HL-60 (cell line): ENCODE measurements at regions not wholly inside any gene's neighbourhood (a gene's known extent, or its start where the extent isn't known, plus 50 kb on each side); places are given as distances from the start of the nearest gene placed in this dataset.
"Not testable (repeated sequence)": the region's sequence is repeated elsewhere in the genome, so short reads cannot be mapped to it uniquely, and the experiment has no call there.

Experiments
- DNase-seq, 2 experiments: peaks; one replicate each; pipeline ENCODE4 v3.0.0-alpha.2; 2010 to 2020; ENCODE audit warnings: low read depth in 1 of 2, low spot score in 1 of 2
- H3K27ac ChIP-seq: fragments of 250-450 bp; sonication (Bioruptor Pico); replicated peaks from 2 replicates; pipeline ENCODE4 v1.5.1; 2020; ENCODE audit warnings: mild to moderate bottlenecking, moderate library complexity
- H3K27me3 ChIP-seq: fragments of 250-450 bp; sonication (Bioruptor Pico); 2 replicates; pipeline ENCODE4 v1.5.1; 2021; ENCODE audit warnings: mild to moderate bottlenecking, moderate library complexity; ENCODE audit not compliant: insufficient read depth, poor library complexity, severe bottlenecking
- H3K4me3 ChIP-seq: replicated peaks from 2 replicates; pipeline ENCODE4 v1.5.1; 2011; ENCODE audit warnings: mild to moderate bottlenecking, control low read depth, low read length; ENCODE audit not compliant: insufficient read depth
- CTCF ChIP-seq: IDR thresholded peaks from one replicate; pipeline ENCODE4 v1.5.1; 2011; ENCODE audit warnings: low read length, control low read depth, inconsistent platforms; ENCODE audit not compliant: insufficient read depth
- GABPA ChIP-seq: IDR thresholded peaks from 2 replicates; pipeline ENCODE4 v1.6.1; 2012; ENCODE audit warnings: low read depth
- SPI1 ChIP-seq: IDR thresholded peaks from 2 replicates; pipeline ENCODE4 v1.6.1; 2012; ENCODE audit warnings: low read depth, mild to moderate bottlenecking, borderline replicate concordance

GRCh38 chr1:100816049-100816448 lies 78.6 kb downstream of the EXTL2 start:
- TF ChIP-seq CTCF: no peak
- peak; percentile 78 for TF ChIP-seq SPI1
- no peak for TF ChIP-seq GABPA
- no peak for DNase-seq
- Histone ChIP-seq H3K27me3 (no peaks in the 10 kb centered on the region), H3K4me3 (no peak overlapping the region), H3K27ac (no peak overlapping the region)

GRCh38 chr1:100820195-100820594 lies 74.4 kb downstream of the EXTL2 start:
- not testable (repeated sequence) for DNase-seq, H3K4me3 ChIP-seq, H3K27me3 ChIP-seq, H3K27ac ChIP-seq

- not testable (repeated sequence) for H3K27me3 ChIP-seq, DNase-seq, H3K4me3 ChIP-seq, H3K27ac ChIP-seq
These were observed 72.7 kb downstream of the EXTL2 start for GRCh38 chr1:100821919-100822318.
